GM21360 (cell line): ENCODE measurements at regions not wholly inside any gene's neighbourhood (a gene's known extent, or its start where the extent isn't known, plus 50 kb on each side); places are given as distances from the start of the nearest gene placed in this dataset.

Experiments
- ATAC-seq: cut with Tn5 transposase; IDR thresholded peaks from one replicate; pipeline ENCODE4 v1.9.1; 2021; ENCODE audit warnings: mild to moderate bottlenecking, moderate library complexity; ENCODE audit not compliant: unreplicated experiment

DNA sequence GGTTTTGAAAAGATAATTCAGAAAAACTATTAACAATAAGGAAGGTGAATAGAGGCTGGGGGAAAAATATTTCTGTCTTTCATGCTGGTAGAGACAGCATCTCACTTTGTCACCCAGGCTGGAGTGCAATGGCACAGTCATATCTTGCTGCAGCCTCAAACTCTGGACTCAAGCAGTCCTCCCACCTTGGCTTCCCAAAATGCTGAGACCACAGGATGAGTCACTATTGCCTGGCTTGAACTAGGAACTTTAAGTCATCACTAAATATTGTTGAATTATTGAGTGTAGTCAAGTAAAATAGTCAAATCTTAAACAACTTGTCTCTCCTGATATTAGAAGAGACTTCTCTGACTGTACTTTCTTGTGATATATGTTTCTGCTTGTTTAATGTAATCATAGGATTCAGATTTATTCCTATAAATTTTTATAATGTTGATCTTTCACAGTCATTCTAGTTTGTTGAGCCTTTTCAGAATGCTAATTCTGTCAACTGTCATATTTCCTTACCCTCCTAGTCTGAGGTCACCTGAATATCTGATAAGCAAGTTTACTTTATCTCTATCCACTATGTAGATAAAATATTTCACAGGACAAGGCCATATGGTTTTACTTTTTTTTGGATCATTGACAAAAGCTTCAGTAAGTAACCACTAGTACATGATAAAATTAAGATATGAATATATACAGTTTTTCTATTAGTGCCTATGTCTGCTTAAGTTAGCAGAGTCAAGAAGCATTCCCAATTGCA lies 1696.5 kb downstream of the MAT2B start:
- no peak for ATAC-seq

- no peak for ATAC-seq
These were observed 1697.1 kb downstream of the MAT2B start for GRCh38 chr5:165202519-165202910.

DNA sequence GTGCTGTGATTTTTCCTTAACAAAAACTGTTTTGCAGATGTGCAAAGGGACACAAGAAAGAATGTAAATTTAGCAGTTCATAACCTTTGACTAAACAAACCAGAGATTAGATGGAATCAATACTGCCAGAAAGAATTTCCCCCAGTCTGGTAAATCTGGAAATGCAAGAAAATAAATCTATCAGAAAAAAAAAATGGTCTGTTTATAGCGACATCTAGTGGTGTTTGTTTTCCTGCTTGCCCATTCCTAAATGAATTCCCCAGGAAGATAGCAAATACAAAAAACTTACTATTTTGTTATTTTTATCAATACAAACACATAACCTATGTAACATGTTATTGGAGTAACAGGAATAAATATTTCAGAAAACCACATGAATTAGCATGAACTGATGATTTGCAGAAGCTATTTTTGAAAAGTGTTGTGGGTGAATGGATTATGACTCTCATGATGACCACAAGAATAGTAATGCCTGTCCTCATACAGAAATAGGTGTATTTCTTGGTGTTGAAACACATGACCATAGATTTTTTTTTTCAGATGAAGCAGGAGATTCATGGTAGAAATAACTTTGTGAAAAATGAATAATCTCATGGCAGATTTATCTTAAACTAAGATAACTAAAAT lies 1703.8 kb downstream of the MAT2B start:
- no peak for ATAC-seq

DNA sequence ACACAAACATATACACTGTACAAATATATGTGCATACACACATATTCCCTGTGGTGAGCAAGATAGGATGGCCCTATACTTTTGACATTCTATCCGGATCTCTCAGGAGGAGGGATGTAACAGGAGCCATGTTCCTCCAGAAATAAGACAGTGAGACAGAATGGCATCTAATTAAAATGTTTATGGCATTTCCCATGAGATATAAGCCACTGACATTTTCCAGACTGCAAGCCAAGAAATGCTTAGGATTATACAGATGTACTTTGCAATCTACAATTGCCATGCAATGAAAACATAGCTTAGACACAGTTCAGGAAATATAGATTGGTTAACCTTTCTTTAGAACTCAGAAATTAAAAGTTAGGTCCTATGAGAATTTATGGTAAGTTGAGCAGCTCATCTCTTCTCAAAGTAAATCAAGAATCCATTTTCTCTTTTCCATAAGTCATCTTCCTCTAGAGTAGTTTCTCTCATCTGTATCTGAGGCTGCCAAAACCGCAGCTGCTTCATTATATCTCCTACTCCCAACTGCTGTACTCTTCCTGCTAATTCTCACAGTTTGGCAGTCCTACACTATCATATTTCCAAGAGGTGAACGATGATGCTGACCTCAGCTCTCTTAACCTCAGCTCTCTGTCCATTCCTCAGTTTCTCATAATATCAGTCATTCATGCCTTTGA lies 1719.1 kb downstream of the MAT2B start:
- ATAC-seq: no peak

- no peak for ATAC-seq
These were observed 1722.1 kb downstream of the MAT2B start for GRCh38 chr5:165227515-165227914.

DNA sequence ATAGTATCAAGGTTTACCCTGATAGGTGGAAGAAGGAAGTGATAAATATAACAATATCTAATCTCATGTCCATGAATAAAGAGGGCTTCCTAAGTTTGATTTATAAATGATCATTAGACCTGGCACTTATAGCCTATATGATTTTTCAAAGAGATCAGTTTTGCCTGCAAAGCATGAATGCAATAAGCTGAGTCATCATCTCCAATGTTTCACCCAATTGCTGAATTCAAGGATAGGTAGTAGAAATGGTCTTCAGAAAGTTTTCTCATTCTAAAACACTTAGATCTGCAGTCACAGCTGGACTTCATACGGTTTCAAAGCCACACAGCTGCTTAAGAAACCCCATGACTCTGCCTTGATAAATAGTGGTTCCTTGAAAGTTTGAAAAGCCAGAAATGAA lies 1722.8 kb downstream of the MAT2B start:
- no peak for ATAC-seq

DNA sequence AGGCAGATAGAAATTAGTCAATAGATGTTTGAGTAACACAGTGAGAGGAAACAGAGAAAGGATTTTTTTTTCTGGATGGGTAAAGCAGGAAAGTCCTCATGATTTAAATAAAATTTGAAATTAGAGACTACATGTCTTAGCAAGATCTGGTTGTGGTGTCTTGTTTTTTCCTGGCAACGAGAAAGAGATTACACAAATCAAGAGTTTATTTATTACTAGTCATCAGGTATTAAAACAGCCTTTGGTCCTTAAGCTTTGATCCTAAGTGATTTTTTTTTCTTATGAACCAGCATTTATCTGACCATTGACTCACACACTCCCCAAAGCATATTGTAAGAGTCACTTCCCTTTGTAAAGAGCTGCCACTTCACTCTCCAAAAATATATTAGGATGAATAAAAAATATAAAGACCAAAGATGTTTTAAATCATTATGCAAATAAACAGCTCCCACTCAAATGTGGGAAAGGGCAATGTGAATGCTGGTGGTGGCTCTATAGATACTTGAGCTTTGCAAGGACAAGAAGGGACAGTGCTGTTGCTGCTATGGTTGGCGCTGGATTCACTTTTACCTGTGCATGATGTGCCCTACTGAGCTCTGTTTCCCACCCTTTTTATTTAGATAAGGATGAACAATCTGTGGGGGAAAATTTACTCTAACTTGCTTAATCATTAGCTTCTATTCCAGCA lies 1726.5 kb downstream of the MAT2B start:
- no peak for ATAC-seq

DNA sequence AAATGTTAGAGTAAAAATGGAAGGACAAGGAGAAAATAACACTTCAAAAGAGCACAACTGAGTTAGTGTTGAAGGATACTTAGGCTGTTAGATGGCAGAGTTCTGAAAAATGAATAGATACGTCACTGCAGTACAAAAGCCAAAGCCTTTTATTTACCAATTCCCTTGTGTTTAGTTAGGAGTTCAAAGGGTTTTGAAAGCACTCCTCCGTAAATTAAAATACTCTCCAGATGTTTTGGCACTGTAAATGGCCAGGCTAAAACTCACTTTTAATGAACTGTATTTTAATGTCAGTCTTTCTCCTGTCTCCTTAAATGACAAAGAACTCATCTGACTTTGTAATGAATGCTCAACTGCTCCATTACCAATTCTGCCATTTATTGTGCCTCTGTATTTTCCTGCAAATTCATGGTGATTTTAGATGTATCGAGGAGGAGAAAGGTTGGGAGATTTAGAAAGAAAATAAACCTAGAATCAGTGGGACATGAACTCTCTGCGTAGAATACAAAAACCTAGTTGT lies 1727.2 kb downstream of the MAT2B start:
- no peak for ATAC-seq

- ATAC-seq: no peak
These were observed 1736.4 kb downstream of the MAT2B start for GRCh38 chr5:165241811-165242210.

- no peak for ATAC-seq
These were observed 1737.2 kb downstream of the MAT2B start for GRCh38 chr5:165242646-165243045.

DNA sequence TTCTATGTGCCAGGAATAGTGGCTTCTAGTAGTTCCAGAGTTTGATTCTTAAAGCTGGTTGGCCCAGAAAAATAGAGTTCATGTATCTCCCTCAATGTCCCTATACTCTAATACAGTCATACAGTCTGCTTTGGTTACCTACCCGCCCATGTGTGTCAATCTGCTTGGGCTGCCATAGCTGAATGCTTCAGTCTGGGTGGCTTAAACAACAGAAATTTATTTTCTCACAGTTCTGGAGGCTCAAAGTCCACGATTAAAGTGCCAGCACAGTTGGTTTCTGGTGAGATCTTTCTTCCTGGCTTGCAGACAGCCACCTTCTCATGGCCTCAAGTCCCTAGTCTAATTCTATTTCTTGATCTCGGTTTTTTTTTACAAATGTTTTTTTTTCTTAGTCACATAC lies 1739.0 kb downstream of the MAT2B start:
- no peak for ATAC-seq

- ATAC-seq: no peak
These were observed 1752.9 kb downstream of the MAT2B start for GRCh38 chr5:165258197-165258771.

GRCh38 chr5:165260426-165260825 lies 1755.0 kb downstream of the MAT2B start:
- no peak for ATAC-seq

GRCh38 chr5:165263536-165263935 lies 1758.1 kb downstream of the MAT2B start:
- no peak for ATAC-seq

DNA sequence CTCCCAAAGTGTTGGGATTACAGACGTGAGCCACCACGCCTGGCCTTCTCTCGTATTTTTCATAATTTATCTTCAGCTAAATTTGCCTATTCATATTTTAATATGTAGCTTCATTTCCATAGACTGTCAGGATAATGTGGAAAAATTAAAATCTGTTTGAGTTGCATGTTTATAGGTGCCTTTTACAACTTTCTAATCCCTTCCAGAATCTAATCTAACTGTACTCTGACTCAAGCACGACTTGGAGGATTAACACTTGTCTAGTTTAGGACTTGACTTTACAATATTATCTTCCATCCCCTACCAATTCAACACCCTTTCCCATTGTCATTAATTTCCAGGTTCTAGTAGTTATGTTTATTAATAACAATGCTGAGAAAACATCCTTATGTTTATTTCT lies 1761.5 kb downstream of the MAT2B start:
- no peak for ATAC-seq

GRCh38 chr5:165272436-165272835 lies 1767.0 kb downstream of the MAT2B start:
- ATAC-seq: no peak

DNA sequence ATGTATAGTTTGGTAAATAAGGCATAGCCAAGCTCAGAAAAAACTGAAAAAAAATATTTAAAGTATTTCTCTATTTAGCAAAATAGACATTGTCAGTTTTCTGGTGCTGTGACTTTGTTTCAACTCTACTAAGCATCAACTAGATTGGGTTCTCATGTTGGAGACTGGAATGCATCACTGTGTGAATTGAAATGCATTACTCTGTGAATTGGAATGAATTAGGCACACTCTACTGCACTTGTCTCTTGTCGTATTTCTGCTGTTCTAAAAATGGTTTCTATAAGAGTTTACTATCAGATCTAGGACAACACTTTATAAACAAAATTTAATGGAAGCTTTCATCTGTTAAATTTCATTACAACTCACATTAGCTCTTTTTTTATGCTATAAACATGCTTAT lies 1772.2 kb downstream of the MAT2B start:
- no peak for ATAC-seq

- ATAC-seq: no peak
These were observed 1777.1 kb downstream of the MAT2B start for GRCh38 chr5:165282491-165282890.

GRCh38 chr5:165286692-165287091 lies 1781.3 kb downstream of the MAT2B start:
- no peak for ATAC-seq

DNA sequence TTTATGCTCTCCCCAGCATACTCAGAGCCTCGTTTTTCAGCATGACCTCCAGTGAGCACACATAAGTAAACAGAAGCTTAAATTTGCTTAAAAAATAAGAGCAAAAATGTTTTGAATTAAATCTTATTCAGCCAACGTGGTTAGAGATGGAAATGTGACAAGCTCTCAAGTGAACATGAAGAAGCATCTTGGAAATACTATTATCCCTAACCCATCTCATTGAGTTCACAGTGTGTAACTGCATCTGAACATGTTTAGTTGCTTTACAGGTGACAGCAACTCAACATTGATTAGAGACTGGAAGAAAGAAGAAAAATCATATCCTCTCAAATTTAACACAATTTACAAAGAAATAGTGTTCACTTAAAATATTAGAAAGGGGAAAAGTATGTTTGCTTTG lies 1785.1 kb downstream of the MAT2B start:
- ATAC-seq: no peak
